NCI-H774 (cell line): ENCODE measurements at regions not wholly inside any gene's neighbourhood (a gene's known extent, or its start where the extent isn't known, plus 50 kb on each side); places are given as distances from the start of the nearest gene placed in this dataset.
"Not testable (repeated sequence)": the region's sequence is repeated elsewhere in the genome, so short reads cannot be mapped to it uniquely, and the experiment has no call there.

Experiments
- DNase-seq: peaks from one replicate; lab custom pipeline; 2025; lab: John Stamatoyannopoulos, UW

- no peak for DNase-seq
Measured at GRCh38 chr12:72863671-72864070, 591.5 kb downstream of the TRHDE start.

GRCh38 chr12:72865921-72866320 lies 593.8 kb downstream of the TRHDE start:
- no peak for DNase-seq

DNA sequence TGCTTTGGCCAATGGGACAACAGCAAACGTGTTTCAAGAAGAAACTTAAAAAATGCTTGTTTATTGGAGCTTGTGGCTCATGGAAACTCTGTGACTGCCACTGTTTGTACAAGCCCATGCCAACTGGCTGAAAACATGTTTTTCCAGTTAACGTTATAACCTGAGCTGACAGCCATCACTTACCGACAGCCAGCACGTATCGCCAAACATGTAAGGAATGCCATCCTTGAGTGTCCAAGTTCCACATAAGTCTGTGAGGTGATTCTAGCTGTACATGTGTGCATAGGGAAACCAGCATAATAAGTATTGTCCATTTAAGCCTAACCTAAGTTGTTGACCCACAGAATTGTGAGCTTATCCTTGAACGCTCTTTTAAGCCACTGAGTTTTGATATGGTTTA lies 596.9 kb downstream of the TRHDE start:
- DNase-seq, result no peak

- peak; percentile 89 for DNase-seq
Measured at GRCh38 chr12:72872238-72872887, 600.2 kb downstream of the TRHDE start.

- no peak for DNase-seq
Measured at GRCh38 chr12:72872996-72873395, 600.8 kb downstream of the TRHDE start.

DNA sequence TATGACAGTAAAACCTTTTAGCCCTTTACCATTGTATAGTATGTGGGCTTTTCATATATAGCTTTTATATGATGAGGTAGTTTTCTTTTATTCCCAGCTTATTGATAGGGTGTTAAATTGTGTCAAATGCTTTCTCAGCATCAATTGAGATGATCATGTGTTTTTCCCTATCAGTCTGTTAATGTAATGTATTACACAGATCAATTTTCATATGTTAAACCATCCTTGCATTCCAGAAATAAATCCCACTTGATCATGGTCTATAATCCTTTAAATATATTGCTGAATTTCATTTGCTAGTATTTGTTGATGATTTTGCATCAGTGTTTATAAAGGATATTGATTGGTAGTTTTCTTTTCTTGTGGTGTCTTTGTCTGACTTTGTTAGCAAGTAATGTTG lies 603.9 kb downstream of the TRHDE start:
- DNase-seq, result no peak

DNA sequence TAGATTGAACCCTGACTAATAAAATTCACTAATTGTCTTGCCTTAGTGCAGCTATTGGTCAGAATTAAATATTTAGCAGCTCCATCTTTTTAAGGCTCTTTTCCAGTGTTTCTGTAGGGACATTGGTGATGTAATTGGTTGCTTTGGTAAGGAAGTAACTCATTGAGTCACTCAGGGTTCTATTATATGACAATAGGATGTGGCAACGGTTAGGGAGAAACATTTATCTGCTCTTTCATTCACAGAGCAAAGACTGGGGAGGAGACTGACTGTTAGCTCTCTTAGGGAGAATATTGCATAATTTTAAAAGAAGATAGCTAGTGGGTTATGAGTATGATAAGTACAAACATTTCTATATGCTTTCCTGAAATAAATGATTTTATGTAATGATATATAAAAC lies 616.5 kb downstream of the TRHDE start:
- no peak for DNase-seq

DNA sequence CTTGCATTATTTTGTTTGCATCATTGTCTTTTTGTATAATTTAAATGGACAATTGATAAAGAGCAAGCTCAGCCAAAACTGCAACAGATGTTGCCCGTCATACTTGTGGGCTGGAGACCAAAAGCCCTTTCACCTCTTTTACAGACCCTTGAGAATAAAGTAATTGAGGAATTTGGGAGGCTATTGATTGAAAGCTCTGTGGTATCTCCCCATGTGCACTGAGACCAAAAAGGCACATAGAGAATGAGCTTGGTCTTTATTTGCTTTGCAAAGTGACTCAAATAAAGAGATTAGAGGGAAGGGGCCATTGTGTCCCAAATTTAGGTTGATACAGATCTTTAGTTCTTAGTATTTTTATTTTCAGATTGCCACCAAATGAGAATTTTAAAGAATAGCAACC lies 617.6 kb downstream of the TRHDE start:
- no peak for DNase-seq

- no peak for DNase-seq
Measured at GRCh38 chr12:72901685-72902084, 629.5 kb downstream of the TRHDE start.

- no peak for DNase-seq
Measured at GRCh38 chr12:72925716-72926115, 653.5 kb downstream of the TRHDE start.

GRCh38 chr12:72931838-72932237 lies 659.7 kb downstream of the TRHDE start:
- DNase-seq, result not testable (repeated sequence)

DNA sequence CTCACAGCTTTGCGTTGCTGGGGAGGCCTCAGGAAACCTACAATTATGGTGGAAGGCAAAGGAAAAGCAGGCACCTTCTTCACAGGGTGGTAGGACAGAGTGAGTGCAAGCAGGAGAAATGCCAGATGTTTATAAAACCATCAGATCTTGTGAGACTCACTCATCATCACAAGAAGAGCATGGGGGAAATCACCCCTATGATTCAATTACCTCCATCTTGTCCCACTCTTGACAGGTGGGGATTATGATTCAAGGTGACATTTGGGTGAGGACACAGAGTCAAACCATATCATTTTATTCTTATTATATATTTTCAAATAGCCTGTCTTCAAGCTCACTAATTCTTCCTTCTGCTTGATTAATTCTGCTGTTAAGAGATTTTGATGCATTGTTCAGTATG lies 665.3 kb downstream of the TRHDE start:
- no peak for DNase-seq

GRCh38 chr12:72957454-72957853 lies 685.3 kb downstream of the TRHDE start:
- no peak for DNase-seq

- DNase-seq, result no peak
Measured at GRCh38 chr12:72966684-72967083, 694.5 kb downstream of the TRHDE start.

DNA sequence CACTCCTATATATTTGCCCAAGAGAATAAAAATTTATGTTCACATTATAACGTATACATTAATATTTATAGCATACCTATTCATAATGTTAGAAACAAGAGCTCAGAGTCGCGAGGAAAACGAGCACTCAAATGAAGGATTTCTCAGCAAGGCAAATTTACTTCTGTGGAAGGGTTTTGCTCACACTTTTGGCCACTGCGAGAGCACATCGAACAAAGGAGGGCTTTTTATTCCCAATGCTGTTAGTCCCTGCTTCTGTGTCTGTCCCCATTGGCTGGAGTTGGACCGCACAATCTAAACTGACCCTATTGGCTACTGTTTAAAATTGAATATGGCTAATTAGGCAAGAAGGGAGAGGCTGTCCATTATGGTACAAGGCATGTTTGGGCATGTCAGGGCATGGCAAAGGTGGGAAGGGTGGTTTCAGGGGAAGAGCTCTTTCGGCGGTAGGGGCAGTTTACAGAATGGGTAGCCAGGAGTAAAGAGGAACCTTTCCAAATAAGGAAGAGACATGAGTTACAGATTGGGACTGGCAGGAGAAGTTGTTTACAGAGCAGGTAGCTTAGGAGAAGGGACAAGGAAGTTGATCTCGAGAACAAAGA lies 702.9 kb downstream of the TRHDE start:
- no peak for DNase-seq

- no peak for DNase-seq
Measured at GRCh38 chr12:72978999-72979398, 706.8 kb downstream of the TRHDE start.

- DNase-seq, result no peak
Measured at GRCh38 chr12:72982356-72982755, 710.2 kb downstream of the TRHDE start.

DNA sequence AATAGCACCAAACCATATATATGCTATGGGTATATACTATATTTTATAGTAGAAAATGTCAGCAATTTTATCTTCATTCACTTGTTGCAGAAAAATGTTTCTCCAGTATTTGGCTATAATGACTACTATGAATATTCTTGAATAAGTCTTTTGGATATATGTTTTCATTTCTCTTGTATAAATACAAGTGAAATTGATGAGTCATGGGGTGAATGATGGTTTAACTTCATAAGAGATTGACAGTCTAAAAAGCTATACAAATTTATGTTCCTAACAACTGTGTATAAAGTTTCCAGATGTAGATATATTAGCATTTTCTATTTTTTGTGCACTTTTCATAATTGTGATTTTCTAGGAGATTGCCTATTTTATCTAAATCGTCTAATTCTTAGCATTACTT lies 714.8 kb downstream of the TRHDE start:
- no peak for DNase-seq

GRCh38 chr12:72989458-72989947 lies 717.3 kb downstream of the TRHDE start:
- DNase-seq, result no peak

GRCh38 chr12:72995029-72995428 lies 722.9 kb downstream of the TRHDE start:
- DNase-seq, result not testable (repeated sequence)

GRCh38 chr12:72995616-72996015 lies 723.4 kb downstream of the TRHDE start:
- no peak for DNase-seq

GRCh38 chr12:73001806-73002205 lies 729.6 kb downstream of the TRHDE start:
- not testable (repeated sequence) for DNase-seq

- DNase-seq, result not testable (repeated sequence)
Measured at GRCh38 chr12:73002504-73002903, 730.3 kb downstream of the TRHDE start.
